A673 (cell line): ENCODE measurements at regions not wholly inside any gene's neighbourhood (a gene's known extent, or its start where the extent isn't known, plus 50 kb on each side); places are given as distances from the start of the nearest gene placed in this dataset.

Experiments
- BruUV-seq: library from RNA; stranded (reverse); fragments of 400-500 nt; replicated peaks from 2 replicates; lab custom pipeline; 2021; lab: Mats Ljungman, UMichigan
- CTCF ChIA-PET: fragments of 300-600 bp; sonication (Branson Sonifier 250); formaldehyde crosslinking; loops from one replicate; lab custom pipeline; 2022; ENCODE audit warnings: antibody characterized with exemption; lab: Charles Lee
- POLR2A ChIA-PET: fragments of 300-600 bp; sonication (Branson Sonifier 250); formaldehyde crosslinking; loops from one replicate; lab custom pipeline; 2022; ENCODE audit warnings: antibody characterized with exemption; ENCODE audit not compliant: low non-redundant PET; lab: Charles Lee
- DNase-seq: peaks from one replicate; pipeline ENCODE4 v3.0.0-alpha.2; 2015; ENCODE audit warnings: low spot score
- H3K27ac ChIP-seq: fragments of 200-600 bp; sonication (generic); 2 replicates; pipeline ENCODE4 v1.5.1; 2016; ENCODE audit warnings: mixed run types, low read depth, mild to moderate bottlenecking, mixed read lengths, antibody characterized with exemption, low read length; ENCODE audit not compliant: poor library complexity, severe bottlenecking
- H3K27me3 ChIP-seq: fragments of 200-600 bp; sonication (generic); replicated peaks from 2 replicates; pipeline ENCODE4 v1.6.1; 2017; ENCODE audit warnings: mixed run types, low read depth, mild to moderate bottlenecking, mixed read lengths, antibody characterized with exemption, low read length; ENCODE audit not compliant: insufficient read depth, poor library complexity
- H3K36me3 ChIP-seq: fragments of 200-600 bp; sonication (generic); 2 replicates; pipeline ENCODE4 v1.6.1; 2016; ENCODE audit warnings: mixed run types, mild to moderate bottlenecking, mixed read lengths, antibody characterized with exemption, low read length; ENCODE audit not compliant: insufficient read depth, poor library complexity, severe bottlenecking
- H3K4me1 ChIP-seq: fragments of 200-600 bp; sonication (generic); 2 replicates; pipeline ENCODE4 v1.6.1; 2017; ENCODE audit warnings: mixed run types, mild to moderate bottlenecking, mixed read lengths, antibody characterized with exemption, low read length; ENCODE audit not compliant: insufficient read depth, poor library complexity, severe bottlenecking
- H3K4me3 ChIP-seq: fragments of 200-600 bp; sonication (generic); 2 replicates; pipeline ENCODE4 v1.5.1; 2016; ENCODE audit warnings: low read depth, mixed run types, mild to moderate bottlenecking, mixed read lengths, low read length; ENCODE audit not compliant: poor library complexity, severe bottlenecking
- H3K9me3 ChIP-seq: fragments of 200-600 bp; sonication (generic); 2 replicates; pipeline ENCODE4 v1.6.1; 2016; ENCODE audit warnings: mixed run types, low read depth, mild to moderate bottlenecking, mixed read lengths, antibody characterized with exemption, low read length; ENCODE audit not compliant: poor library complexity, severe bottlenecking
- EZH2 ChIP-seq: fragments of 200-600 bp; sonication (generic); IDR thresholded peaks from 2 replicates; pipeline ENCODE4 v1.6.1; 2017; ENCODE audit warnings: borderline replicate concordance, low read depth, mild to moderate bottlenecking, mixed read lengths, antibody characterized with exemption, low read length; ENCODE audit not compliant: poor library complexity, severe bottlenecking
- intact Hi-C: fragments of 100-400 bp; cut with micrococcal nuclease; formaldehyde crosslinking; loops from one replicate; pipeline ENCODE4 v1.10.0; 2022; ENCODE audit not compliant: unreplicated experiment
- TF ChIP-seq, protein P1 (sequence below): fragments of 300-800, 200-600 bp; sonication (generic); conservative IDR thresholded peaks from 2 replicates; pipeline ENCODE4 v1.5.1; 2017; ENCODE audit warnings: low read depth, mild to moderate bottlenecking, antibody characterized with exemption, low read length, moderate library complexity, mixed read lengths

DNA sequence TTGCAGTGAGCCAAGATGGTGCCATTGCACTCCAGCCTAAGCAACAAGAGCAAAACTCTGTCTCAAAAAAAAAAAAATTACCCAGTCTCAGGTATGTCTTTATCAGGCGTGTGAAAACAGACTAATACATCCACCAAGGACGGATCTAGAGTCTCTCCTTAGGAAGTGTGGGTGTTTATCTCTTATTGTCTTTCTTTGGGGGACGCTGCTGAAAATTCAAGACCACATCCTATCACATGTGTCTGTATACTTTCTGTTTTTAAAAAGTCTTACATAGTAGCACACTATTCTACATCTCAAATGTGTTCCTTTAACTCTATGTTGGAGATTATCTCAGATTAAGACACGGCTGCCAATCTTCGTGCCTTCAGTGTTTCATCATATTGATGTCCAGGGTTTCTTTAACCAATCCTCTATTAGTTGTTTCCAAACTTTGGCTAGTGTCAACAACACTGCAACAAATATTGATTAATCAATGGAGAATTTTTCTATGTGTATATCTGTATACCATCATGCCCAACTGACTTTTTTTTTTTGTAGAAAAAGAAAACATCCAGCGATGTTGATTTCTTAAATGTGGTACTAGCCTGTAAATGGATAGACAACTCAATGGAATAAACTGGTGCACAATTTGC, 92.3 kb upstream of the KDM7A start:
- Histone ChIP-seq H3K4me3 (no peak overlapping the region), H3K27me3 (no peaks in the 10 kb centered on the region), H3K9me3 (no peaks in the 10 kb centered on the region), H3K36me3 (no peaks in the 10 kb centered on the region), H3K4me1 (no peaks in the 10 kb centered on the region), H3K27ac (no peak overlapping the region)
- no peak for TF ChIP-seq EZH2
- TF ChIP-seq, protein P1, sequence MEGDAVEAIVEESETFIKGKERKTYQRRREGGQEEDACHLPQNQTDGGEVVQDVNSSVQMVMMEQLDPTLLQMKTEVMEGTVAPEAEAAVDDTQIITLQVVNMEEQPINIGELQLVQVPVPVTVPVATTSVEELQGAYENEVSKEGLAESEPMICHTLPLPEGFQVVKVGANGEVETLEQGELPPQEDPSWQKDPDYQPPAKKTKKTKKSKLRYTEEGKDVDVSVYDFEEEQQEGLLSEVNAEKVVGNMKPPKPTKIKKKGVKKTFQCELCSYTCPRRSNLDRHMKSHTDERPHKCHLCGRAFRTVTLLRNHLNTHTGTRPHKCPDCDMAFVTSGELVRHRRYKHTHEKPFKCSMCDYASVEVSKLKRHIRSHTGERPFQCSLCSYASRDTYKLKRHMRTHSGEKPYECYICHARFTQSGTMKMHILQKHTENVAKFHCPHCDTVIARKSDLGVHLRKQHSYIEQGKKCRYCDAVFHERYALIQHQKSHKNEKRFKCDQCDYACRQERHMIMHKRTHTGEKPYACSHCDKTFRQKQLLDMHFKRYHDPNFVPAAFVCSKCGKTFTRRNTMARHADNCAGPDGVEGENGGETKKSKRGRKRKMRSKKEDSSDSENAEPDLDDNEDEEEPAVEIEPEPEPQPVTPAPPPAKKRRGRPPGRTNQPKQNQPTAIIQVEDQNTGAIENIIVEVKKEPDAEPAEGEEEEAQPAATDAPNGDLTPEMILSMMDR, result no peak
- no TSS peak for BruUV-seq
- POLR2A ChIA-PET, result no interaction called here
- CTCF ChIA-PET, result no interaction called here
- intact Hi-C loops, result no loop called here
- no peak for DNase-seq

DNA sequence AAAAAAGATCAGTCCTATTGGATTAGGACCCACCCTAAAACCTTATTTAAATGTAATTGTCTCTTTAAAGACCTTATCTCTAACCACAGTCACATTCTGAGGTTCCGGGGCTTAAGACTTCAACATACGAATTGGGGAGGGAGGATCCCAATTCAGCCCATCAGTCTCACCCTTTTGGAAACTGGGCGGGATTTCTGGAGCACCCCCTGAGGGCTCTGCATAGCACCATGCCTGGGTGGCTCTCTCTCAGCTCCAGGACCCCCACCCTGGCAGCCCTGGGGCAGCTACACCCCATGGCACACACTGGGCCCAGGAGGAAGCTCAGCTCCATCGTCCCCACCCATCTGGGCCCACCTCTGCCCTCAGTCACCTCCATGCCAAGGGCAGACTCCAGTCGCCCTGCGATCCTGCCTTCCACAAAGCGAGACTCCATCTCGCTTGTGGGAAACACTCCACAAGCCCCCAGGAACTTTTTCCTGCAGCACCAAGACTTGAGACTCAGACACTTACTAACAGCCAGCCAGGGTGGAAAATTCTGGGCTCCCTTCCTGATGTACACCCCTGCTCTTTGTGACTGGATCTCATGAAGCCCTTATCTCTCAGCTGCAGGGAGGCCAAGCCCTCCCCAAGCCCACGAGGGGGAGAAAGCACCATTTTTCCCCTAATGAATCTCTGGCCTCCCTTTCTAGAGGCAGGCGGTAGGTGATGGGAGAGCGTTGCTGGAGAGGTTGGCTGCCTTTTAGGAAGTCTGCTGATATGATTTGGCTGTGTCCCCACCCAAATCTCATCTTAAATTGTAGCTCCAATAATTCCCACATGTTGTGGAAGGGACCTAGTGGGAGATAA, 90.8 kb upstream of the KDM7A start:
- H3K4me1 ChIP-seq, result no peaks in the 10 kb centered on the region
- POLR2A ChIA-PET, result no interaction called here
- H3K9me3 ChIP-seq, result no peaks in the 10 kb centered on the region
- no peak for DNase-seq
- CTCF ChIA-PET, result no interaction called here
- BruUV-seq, result no TSS peak
- no peak overlapping the region for H3K27ac ChIP-seq
- H3K4me3 ChIP-seq, result no peak overlapping the region
- no peaks in the 10 kb centered on the region for H3K27me3 ChIP-seq
- intact Hi-C loops, result no loop called here
- no peak for TF ChIP-seq EZH2
- TF ChIP-seq, protein P1, result no peak
- H3K36me3 ChIP-seq, result no peaks in the 10 kb centered on the region

DNA sequence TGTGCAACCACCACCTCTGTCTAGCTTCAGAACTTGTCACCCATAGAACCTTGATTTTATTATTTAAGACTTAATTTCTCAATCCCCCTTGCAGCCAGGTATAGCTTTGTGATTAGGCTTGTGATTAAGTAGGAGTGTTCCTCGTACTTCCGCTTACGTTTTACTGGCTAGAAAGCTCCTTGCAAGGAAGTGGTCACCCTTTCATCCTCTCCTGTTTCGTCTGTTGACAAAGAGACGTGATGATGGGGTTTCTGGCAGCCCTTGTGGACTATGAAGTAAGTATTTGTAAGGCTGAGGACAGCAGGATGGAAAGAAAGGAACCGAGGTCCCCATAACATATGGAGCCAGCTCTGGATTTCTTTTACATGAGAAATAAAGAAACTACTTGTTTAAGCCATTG, 86.5 kb upstream of the KDM7A start:
- H3K4me1 ChIP-seq, result no peaks in the 10 kb centered on the region
- no peak for DNase-seq
- POLR2A ChIA-PET, result interaction anchor here (0.6 to 0.7 kb wide), 2 partner anchors 9 to 35 kb away, joined by 8 to 19 read pairs; no protein-coding TSS in a partner anchor
- intact Hi-C loops, result no loop called here
- H3K4me3 ChIP-seq, result no peak overlapping the region
- no peaks in the 10 kb centered on the region for H3K36me3 ChIP-seq
- H3K27me3 ChIP-seq, result no peaks in the 10 kb centered on the region
- no TSS peak for BruUV-seq
- CTCF ChIA-PET, result no interaction called here
- no peaks in the 10 kb centered on the region for H3K9me3 ChIP-seq
- H3K27ac ChIP-seq, result no peak overlapping the region
- TF ChIP-seq EZH2, result no peak
- TF ChIP-seq, protein P1, result no peak
